T-cell (primary cell): ENCODE measurements at regions not wholly inside any gene's neighbourhood (a gene's known extent, or its start where the extent isn't known, plus 50 kb on each side); places are given as distances from the start of the nearest gene placed in this dataset.

Experiments used
- ATAC-seq, 4 experiments: fragments of 200-7000 bp in 3 of 4; fragments of 150-1000 bp in 1 of 4; cut with Tn5 transposase; replicated peaks in 1 of 4; 1 replicate in 3 of 4; 2 replicates in 1 of 4; pipeline ENCODE4 v1.10.0; 2021; ENCODE audit warnings: moderate library complexity in 3 of 4, mild to moderate bottlenecking in 2 of 4, moderate number of reproducible peaks in 1 of 4
- CTCF ChIA-PET, 2 donors: fragments of 300-600 bp; sonication (Branson Sonifier 250); formaldehyde crosslinking; loops; one replicate each; lab custom pipeline; 2022; ENCODE audit warnings: antibody characterized with exemption in 2 of 2; lab: Charles Lee
- POLR2A ChIA-PET, 2 donors: fragments of 300-600 bp; sonication (Branson Sonifier 250); formaldehyde crosslinking; loops; one replicate each; lab custom pipeline; 2022; ENCODE audit warnings: antibody characterized with exemption in 2 of 2; lab: Charles Lee
- DNase-seq, 35 experiments: peaks; one replicate each; pipeline versions ENCODE4 v3.0.0 to v3.0.0-alpha.2; 2013 to 2023
- H3K27ac ChIP-seq: one replicate; pipeline ENCODE4 v1.5.1; 2013; ENCODE audit warnings: low read length
- H3K27me3 ChIP-seq, 2 experiments: replicated peaks in 1 of 2; 1 replicate in 1 of 2; 2 replicates in 1 of 2; pipeline versions ENCODE4 v1.6.1 to v1.7.0; 2013; ENCODE audit warnings: low read length in 1 of 2, mixed read lengths in 1 of 2; ENCODE audit not compliant: control insufficient read depth in 2 of 2, insufficient read depth in 2 of 2; ENCODE audit errors: extremely low read depth in 1 of 2
- H3K36me3 ChIP-seq, 2 donors: 1 replicate in 1 of 2; 2 replicates in 1 of 2; pipeline versions ENCODE4 v1.6.1 to v1.7.0; 2013; ENCODE audit warnings: low read length in 1 of 2; ENCODE audit not compliant: control insufficient read depth in 2 of 2, insufficient read depth in 1 of 2; ENCODE audit errors: extremely low read depth in 1 of 2
- H3K4me1 ChIP-seq, 2 experiments: 1 replicate in 1 of 2; 2 replicates in 1 of 2; pipeline versions ENCODE4 v1.6.1 to v1.7.0; 2013; ENCODE audit warnings: low read length in 2 of 2, mixed read lengths in 1 of 2; ENCODE audit not compliant: insufficient read depth in 2 of 2, control insufficient read depth in 1 of 2; ENCODE audit errors: extremely low read depth in 1 of 2
- H3K4me3 ChIP-seq, 2 donors: 1 replicate in 1 of 2; 2 replicates in 1 of 2; pipeline versions ENCODE4 v1.5.1 to v1.7.0; 2013; ENCODE audit warnings: mild to moderate bottlenecking in 2 of 2, low read length in 1 of 2, moderate library complexity in 1 of 2; ENCODE audit not compliant: control insufficient read depth in 1 of 2; ENCODE audit errors: extremely low read depth in 1 of 2
- H3K9me3 ChIP-seq: 2 replicates; pipeline ENCODE4 v1.7.0; 2013
- H3K27ac Mint-ChIP-seq, 2 donors: one replicate each; pipeline ENCODE4 v1.8.0; 2020 to 2021; ENCODE audit warnings: mild to moderate bottlenecking in 2 of 2, mixed read lengths in 2 of 2
- H3K27me3 Mint-ChIP-seq, 2 donors: one replicate each; pipeline ENCODE4 v1.8.0; 2021 to 2022; ENCODE audit warnings: mixed read lengths in 2 of 2
- H3K36me3 Mint-ChIP-seq: one replicate; pipeline ENCODE4 v1.8.0; 2021; ENCODE audit warnings: mixed read lengths
- H3K4me1 Mint-ChIP-seq, 3 donors: one replicate each; pipeline ENCODE4 v1.8.0; 2020 to 2022; ENCODE audit warnings: mixed read lengths in 3 of 3, mild to moderate bottlenecking in 1 of 3
- H3K4me3 Mint-ChIP-seq, 3 donors: one replicate each; pipeline ENCODE4 v1.8.0; 2020 to 2022; ENCODE audit warnings: mild to moderate bottlenecking in 3 of 3, mixed read lengths in 3 of 3, moderate library complexity in 3 of 3
- H3K9me3 Mint-ChIP-seq, 3 donors: one replicate each; pipeline ENCODE4 v1.8.0; 2020 to 2022; ENCODE audit warnings: mixed read lengths in 3 of 3
- WGBS: methylation state at CpG from one replicate; pipeline ENCODE4 v1.1.5; 2013; ENCODE audit warnings: missing lambda C conversion rate; ENCODE audit not compliant: insufficient coverage; 5-methylcytosine and 5-hydroxymethylcytosine counted together

- DNase-seq (no peak), ATAC-seq (no peak)
- no peaks in the 10 kb centered on the region for H3K27me3 Mint-ChIP-seq
- Histone ChIP-seq H3K4me3 (no peak overlapping the region), H3K36me3 (no peaks in the 10 kb centered on the region), H3K27me3 (no peaks in the 10 kb centered on the region), H3K9me3 (no peaks in the 10 kb centered on the region), H3K27ac (no peak overlapping the region), H3K4me1 (no peaks in the 10 kb centered on the region)
- H3K27ac Mint-ChIP-seq = no peak overlapping the region
- no peaks in the 10 kb centered on the region for H3K36me3 Mint-ChIP-seq
- 86% methylated on average over 2 of the region's 2 CpGs for WGBS
- no peaks in the 10 kb centered on the region for H3K9me3 Mint-ChIP-seq
- no peak overlapping the region for H3K4me3 Mint-ChIP-seq
- no peaks in the 10 kb centered on the region for H3K4me1 Mint-ChIP-seq
- ChIA-PET CTCF (interaction anchor here in 1 of 2 donors (0.5 kb wide), 1 partner anchor 270 kb away, joined by 4 read pairs; no protein-coding TSS in a partner anchor), POLR2A (no interaction called here)
These were observed 71.3 kb downstream of the RPE65 start for GRCh38 chr1:68378296-68379084.

- CTCF ChIA-PET = no interaction called here
- no peaks in the 10 kb centered on the region for H3K9me3 Mint-ChIP-seq
These were observed 72.7 kb downstream of the RPE65 start for GRCh38 chr1:68377098-68377497.

GRCh38 chr1:68376441-68376840 lies 73.3 kb downstream of the RPE65 start:
- Histone ChIP-seq H3K4me1 (no peaks in the 10 kb centered on the region), H3K36me3 (no peaks in the 10 kb centered on the region), H3K27me3 (no peaks in the 10 kb centered on the region), H3K9me3 (no peaks in the 10 kb centered on the region), H3K27ac (no peak overlapping the region), H3K4me3 (no peak overlapping the region)
- Mint-ChIP-seq H3K36me3 (no peaks in the 10 kb centered on the region), H3K27me3 (no peaks in the 10 kb centered on the region), H3K4me1 (no peaks in the 10 kb centered on the region), H3K4me3 (no peak overlapping the region), H3K9me3 (no peaks in the 10 kb centered on the region), H3K27ac (no peak overlapping the region)
- ChIA-PET CTCF (no interaction called here), POLR2A (no interaction called here)
- no peak for ATAC-seq
- DNase-seq = no peak

More at GRCh38 chr1:68377098-68377497, 72.7 kb downstream of the RPE65 start:
- DNase-seq = no peak
- Histone ChIP-seq H3K4me1 (no peaks in the 10 kb centered on the region), H3K36me3 (no peaks in the 10 kb centered on the region), H3K27ac (no peak overlapping the region), H3K9me3 (no peaks in the 10 kb centered on the region), H3K4me3 (no peak overlapping the region), H3K27me3 (no peaks in the 10 kb centered on the region)
- Mint-ChIP-seq H3K27ac (no peak overlapping the region), H3K27me3 (no peaks in the 10 kb centered on the region), H3K36me3 (no peaks in the 10 kb centered on the region), H3K4me1 (no peaks in the 10 kb centered on the region), H3K4me3 (no peak overlapping the region)
- WGBS = no CpG with 5 or more reads among the region's 3 CpGs
- ATAC-seq = no peak
- POLR2A ChIA-PET = no interaction called here

- Histone ChIP-seq H3K27ac (no peak overlapping the region), H3K27me3 (no peaks in the 10 kb centered on the region), H3K4me3 (no peak overlapping the region), H3K4me1 (no peaks in the 10 kb centered on the region), H3K9me3 (no peaks in the 10 kb centered on the region), H3K36me3 (no peaks in the 10 kb centered on the region)
- H3K9me3 Mint-ChIP-seq = no peaks in the 10 kb centered on the region
- no peak for DNase-seq
- no peaks in the 10 kb centered on the region for H3K36me3 Mint-ChIP-seq
- CTCF ChIA-PET = no interaction called here
- H3K4me1 Mint-ChIP-seq = no peaks in the 10 kb centered on the region
- POLR2A ChIA-PET = no interaction called here
- H3K27ac Mint-ChIP-seq = no peak overlapping the region
- no peak overlapping the region for H3K4me3 Mint-ChIP-seq
- no peaks in the 10 kb centered on the region for H3K27me3 Mint-ChIP-seq
- ATAC-seq = no peak
- WGBS = 67% methylated on average over 1 of the region's 1 CpG
These were observed 73.8 kb downstream of the RPE65 start for GRCh38 chr1:68375919-68376318.

- no peaks in the 10 kb centered on the region for H3K27me3 Mint-ChIP-seq
- H3K9me3 ChIP-seq = no peaks in the 10 kb centered on the region
- no peaks in the 10 kb centered on the region for H3K4me1 Mint-ChIP-seq
- H3K27ac ChIP-seq = no peak overlapping the region
- no peaks in the 10 kb centered on the region for H3K9me3 Mint-ChIP-seq
- 97% methylated on average over 14 of the region's 18 CpGs for WGBS
- H3K4me3 ChIP-seq = no peak overlapping the region
- H3K27ac Mint-ChIP-seq = no peak overlapping the region
- POLR2A ChIA-PET = no interaction called here
- H3K36me3 Mint-ChIP-seq = no peaks in the 10 kb centered on the region
- ATAC-seq (no peak), DNase-seq (no peak)
- CTCF ChIA-PET = no interaction called here
- no peaks in the 10 kb centered on the region for H3K27me3 ChIP-seq
- no peaks in the 10 kb centered on the region for H3K36me3 ChIP-seq
- no peak overlapping the region for H3K4me3 Mint-ChIP-seq
- no peaks in the 10 kb centered on the region for H3K4me1 ChIP-seq
These were observed 76.6 kb downstream of the RPE65 start for GRCh38 chr1:68373173-68373572.

- 90% methylated on average over 4 of the region's 6 CpGs for WGBS
- no peak overlapping the region for H3K4me3 Mint-ChIP-seq
- H3K27me3 Mint-ChIP-seq = no peaks in the 10 kb centered on the region
- no peaks in the 10 kb centered on the region for H3K9me3 Mint-ChIP-seq
- H3K36me3 Mint-ChIP-seq = no peaks in the 10 kb centered on the region
- Histone ChIP-seq H3K4me3 (no peak overlapping the region), H3K36me3 (no peaks in the 10 kb centered on the region), H3K27ac (no peak overlapping the region), H3K4me1 (no peaks in the 10 kb centered on the region), H3K27me3 (no peaks in the 10 kb centered on the region), H3K9me3 (no peaks in the 10 kb centered on the region)
- H3K4me1 Mint-ChIP-seq = no peaks in the 10 kb centered on the region
- DNase-seq = no peak
- ATAC-seq = no peak
- no peak overlapping the region for H3K27ac Mint-ChIP-seq
- ChIA-PET POLR2A (no interaction called here), CTCF (no interaction called here)
These were observed 77.3 kb downstream of the RPE65 start for GRCh38 chr1:68372487-68372886.
